ENCODE measurements at regions not wholly inside any gene's neighbourhood (a gene's known extent, or its start where the extent isn't known, plus 50 kb on each side); places are given as distances from the start of the nearest gene placed in this dataset.

GRCh38 chr6:163739408-163739725 lies 324.8 kb downstream of the QKI start:
- Histone ChIP-seq H3K79me2 (ENCODE audit: control insufficient read depth, insufficient read depth, low read length) (no peaks in the 10 kb centered on the region), H3K9me1 (ENCODE audit: control insufficient read depth, insufficient read depth, low read length) (no peaks in the 10 kb centered on the region), H3K4me1 (replicated peaks in 1 of 2; ENCODE audit: control insufficient read depth in 2 of 2, insufficient read depth in 2 of 2, low read length in 2 of 2) (peaks cover 10 to 11% of the 10 kb centered on the region in 2 experiments; a peak in 4 of 5 replicates), H3K27ac (ENCODE audit: extremely low read depth, low read depth, low read length) (no peak overlapping the region), H3K9me3 (replicated peaks; ENCODE audit: control insufficient read depth, insufficient read depth, low read depth, low read length) (no peaks in the 10 kb centered on the region), H3K27me3 (ENCODE audit: control insufficient read depth in 2 of 2, insufficient read depth in 2 of 2, low read length in 2 of 2) (peaks cover 6 to 58% of the 10 kb centered on the region in 2 experiments; a peak in 4 of 5 replicates), H3K9ac (ENCODE audit: insufficient read depth in 1 of 2, low read depth in 2 of 2, low read length in 2 of 2) (no peak overlapping the region), H4K20me1 (replicated peaks; ENCODE audit: control insufficient read depth, insufficient read depth, low read length) (no peaks in the 10 kb centered on the region), H2AFZ (ENCODE audit: low read depth, low read length) (no peak overlapping the region), H3K4me2 (ENCODE audit: insufficient read depth, low read length) (no peak overlapping the region), H3K36me3 (ENCODE audit: control insufficient read depth, insufficient read depth, low read length) (no peaks in the 10 kb centered on the region), H3K4me3 (no peak overlapping the region)
- BruUV-seq (replicated peaks) = no TSS peak
- intact Hi-C loops (cut with micrococcal nuclease) (no loop called here), in situ Hi-C loops (cut with MboI) (no loop called here)
- TF ChIP-seq ZNF253 (CRISPR knock-in tag; conservative IDR thresholded peaks at IDR 0.05) = no peak
- TF ChIP-seq ZSCAN32 (CRISPR knock-in tag; IDR thresholded peaks at IDR 0.05) = no peak
- TF ChIP-seq BRD4 (IDR thresholded peaks at IDR 0.05) = no peak
- TF ChIP-seq ZNF583 (CRISPR knock-in tag; IDR thresholded peaks at IDR 0.05) = no peak
- TF ChIP-seq ZFP1 (CRISPR knock-in tag; IDR thresholded peaks at IDR 0.05) = no peak
- TF ChIP-seq RBFOX2 (IDR thresholded peaks at IDR 0.05; ENCODE audit: low read depth, low read length) = no peak
- no peak for TF ChIP-seq ZNF507 (tag; conservative IDR thresholded peaks at IDR 0.05)
- TF ChIP-seq CBX2 (IDR thresholded peaks at IDR 0.05; ENCODE audit: insufficient read depth, low read length, poor library complexity, severe bottlenecking) = no peak
- TF ChIP-seq ZBTB43 (CRISPR knock-in tag; IDR thresholded peaks at IDR 0.05) = no peak
- TF ChIP-seq NCOR1 (IDR thresholded peaks at IDR 0.05) = no peak
- no peak for TF ChIP-seq CTBP1 (IDR thresholded peaks at IDR 0.05; ENCODE audit: borderline replicate concordance)
- TF ChIP-seq SUPT5H (IDR thresholded peaks at IDR 0.05) = no peak
- TF ChIP-seq BRF1 (IDR thresholded peaks at IDR 0.05; ENCODE audit: borderline replicate concordance, extremely low read depth, insufficient read length) = no peak
- TF ChIP-seq CREB1 (IDR thresholded peaks at IDR 0.05) = no peak
- TF ChIP-seq CREB1 (CRISPR knock-in tag; IDR thresholded peaks at IDR 0.05) = no peak
- no peak for TF ChIP-seq MED1 (CRISPR knock-in tag; IDR thresholded peaks at IDR 0.05; ENCODE audit: borderline replicate concordance)
- no peak for DNase-seq (ENCODE audit: extremely low read depth in 1 of 4, low spot score in 3 of 4)
- POLR2A ChIA-PET = no interaction called here
- FAIRE-seq = no peak
- no peak for ATAC-seq
- CTCF ChIA-PET (ENCODE audit: low intra/inter-chr PET ratio) = no interaction called here

Measured in K562 (cell line).